ENCODE measurements at regions not wholly inside any gene's neighbourhood (a gene's known extent, or its start where the extent isn't known, plus 50 kb on each side); places are given as distances from the start of the nearest gene placed in this dataset.

DNA sequence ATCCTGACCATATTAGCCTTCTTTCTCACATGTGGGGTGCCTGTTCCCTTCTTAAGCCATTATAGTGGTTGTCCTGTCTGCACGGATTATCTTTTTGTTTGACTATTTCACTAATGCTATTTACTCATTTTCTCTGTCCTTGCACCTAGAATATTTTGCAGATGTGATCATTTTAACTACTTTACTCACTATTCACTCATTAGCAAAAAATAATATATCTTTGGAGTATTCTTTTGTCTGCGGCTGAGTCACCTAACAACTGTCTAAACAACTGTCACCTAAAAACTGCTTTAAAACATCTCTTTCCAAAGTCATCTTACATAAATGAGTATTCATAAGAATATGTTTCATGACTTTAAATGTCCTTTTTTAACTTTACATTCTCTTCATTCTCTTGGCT, 87.4 kb downstream of the KCNJ2 start:
- Histone ChIP-seq H3K36me3 (ENCODE audit: control insufficient read depth, insufficient read depth, low read length) (no peaks in the 10 kb centered on the region), H3K4me3 (ENCODE audit: insufficient read depth, low read depth, low read length, poor library complexity, severe bottlenecking) (no peak overlapping the region), H3K4me1 (ENCODE audit: control insufficient read depth, insufficient read depth, low read length, poor library complexity, severe bottlenecking) (no peaks in the 10 kb centered on the region), H3K27ac (ENCODE audit: insufficient read depth, low read length, poor library complexity, severe bottlenecking) (no peak overlapping the region), H3K27me3 (replicated peaks; ENCODE audit: control insufficient read depth, insufficient read depth, low read length, poor library complexity, severe bottlenecking) (no peaks in the 10 kb centered on the region), H3K9me3 (ENCODE audit: control insufficient read depth, low read length) (no peaks in the 10 kb centered on the region)
- no peak for DNase-seq

DNA sequence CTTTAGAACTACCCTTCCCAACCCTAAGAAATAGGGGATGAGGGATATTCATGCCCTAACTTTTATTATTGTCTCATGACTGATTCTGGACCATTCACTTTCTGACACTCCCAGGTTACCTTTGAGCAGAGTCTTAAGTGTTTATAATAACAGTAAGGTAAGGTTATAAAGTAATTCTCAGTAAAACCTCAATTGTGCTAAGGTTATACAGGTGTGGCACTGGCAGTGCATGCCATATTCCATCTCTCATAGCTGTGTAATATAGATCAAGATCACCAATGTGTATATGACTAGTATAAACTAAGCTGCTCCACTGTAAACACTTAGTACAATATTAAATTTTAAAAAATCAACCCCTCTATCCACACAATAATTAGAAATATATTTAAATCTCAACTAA, 89.1 kb downstream of the KCNJ2 start:
- no peaks in the 10 kb centered on the region for H3K9me3 ChIP-seq (ENCODE audit: control insufficient read depth, low read length)
- H3K36me3 ChIP-seq (ENCODE audit: control insufficient read depth, insufficient read depth, low read length): no peaks in the 10 kb centered on the region
- H3K4me1 ChIP-seq (ENCODE audit: control insufficient read depth, insufficient read depth, low read length, poor library complexity, severe bottlenecking): no peaks in the 10 kb centered on the region
- H3K4me3 ChIP-seq (ENCODE audit: insufficient read depth, low read depth, low read length, poor library complexity, severe bottlenecking): no peak overlapping the region
- no peak overlapping the region for H3K27ac ChIP-seq (ENCODE audit: insufficient read depth, low read length, poor library complexity, severe bottlenecking)
- no peaks in the 10 kb centered on the region for H3K27me3 ChIP-seq (replicated peaks; ENCODE audit: control insufficient read depth, insufficient read depth, low read length, poor library complexity, severe bottlenecking)
- DNase-seq: no peak

DNA sequence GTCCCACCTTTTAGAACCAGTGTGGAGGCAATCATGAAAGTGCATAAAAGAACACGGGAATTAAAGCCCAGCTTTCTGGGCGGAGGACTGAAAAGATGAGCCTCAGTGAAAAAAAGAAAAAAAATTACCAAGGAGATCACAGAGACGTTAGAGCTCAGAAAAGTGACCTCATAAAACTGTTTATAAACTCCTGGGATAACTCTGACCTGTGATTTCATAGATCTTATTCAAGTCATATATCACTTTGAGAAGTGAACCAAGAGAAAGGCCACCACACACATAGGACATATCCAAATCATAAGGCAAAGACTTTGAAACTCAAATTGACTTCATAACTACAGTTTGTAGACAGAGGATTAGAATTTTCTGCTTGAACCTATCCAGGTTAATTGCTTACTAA, 90.1 kb downstream of the KCNJ2 start:
- no peak for DNase-seq
- H3K4me1 ChIP-seq (ENCODE audit: control insufficient read depth, insufficient read depth, low read length, poor library complexity, severe bottlenecking): no peaks in the 10 kb centered on the region
- H3K4me3 ChIP-seq (ENCODE audit: insufficient read depth, low read depth, low read length, poor library complexity, severe bottlenecking): no peak overlapping the region
- no peaks in the 10 kb centered on the region for H3K36me3 ChIP-seq (ENCODE audit: control insufficient read depth, insufficient read depth, low read length)
- no peaks in the 10 kb centered on the region for H3K27me3 ChIP-seq (replicated peaks; ENCODE audit: control insufficient read depth, insufficient read depth, low read length, poor library complexity, severe bottlenecking)
- H3K9me3 ChIP-seq (ENCODE audit: control insufficient read depth, low read length): no peaks in the 10 kb centered on the region
- no peak overlapping the region for H3K27ac ChIP-seq (ENCODE audit: insufficient read depth, low read length, poor library complexity, severe bottlenecking)

DNA sequence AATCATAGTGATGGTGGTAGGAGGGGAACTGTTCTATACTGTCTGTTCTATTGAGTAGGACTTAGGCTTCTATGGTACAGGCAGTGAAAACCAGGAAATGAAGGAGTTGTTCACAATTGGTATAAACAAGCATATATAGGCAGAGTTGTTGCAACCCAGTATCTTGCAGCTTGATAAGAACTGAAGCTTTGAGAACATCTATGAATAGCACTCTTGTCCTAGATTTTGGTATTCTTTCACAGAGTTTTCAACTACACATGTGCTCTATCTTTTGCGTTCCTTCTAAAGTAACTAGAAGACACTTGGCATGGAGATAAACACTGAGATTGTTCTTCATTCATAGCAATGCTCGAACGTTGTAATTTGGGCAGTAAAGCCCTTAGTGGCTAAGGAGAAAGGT, 91.8 kb downstream of the KCNJ2 start:
- Histone ChIP-seq H3K27me3 (replicated peaks; ENCODE audit: control insufficient read depth, insufficient read depth, low read length, poor library complexity, severe bottlenecking) (no peaks in the 10 kb centered on the region), H3K9me3 (ENCODE audit: control insufficient read depth, low read length) (no peaks in the 10 kb centered on the region), H3K4me3 (ENCODE audit: insufficient read depth, low read depth, low read length, poor library complexity, severe bottlenecking) (no peak overlapping the region), H3K4me1 (ENCODE audit: control insufficient read depth, insufficient read depth, low read length, poor library complexity, severe bottlenecking) (no peaks in the 10 kb centered on the region), H3K36me3 (ENCODE audit: control insufficient read depth, insufficient read depth, low read length) (no peaks in the 10 kb centered on the region), H3K27ac (ENCODE audit: insufficient read depth, low read length, poor library complexity, severe bottlenecking) (no peak overlapping the region)
- no peak for DNase-seq

DNA sequence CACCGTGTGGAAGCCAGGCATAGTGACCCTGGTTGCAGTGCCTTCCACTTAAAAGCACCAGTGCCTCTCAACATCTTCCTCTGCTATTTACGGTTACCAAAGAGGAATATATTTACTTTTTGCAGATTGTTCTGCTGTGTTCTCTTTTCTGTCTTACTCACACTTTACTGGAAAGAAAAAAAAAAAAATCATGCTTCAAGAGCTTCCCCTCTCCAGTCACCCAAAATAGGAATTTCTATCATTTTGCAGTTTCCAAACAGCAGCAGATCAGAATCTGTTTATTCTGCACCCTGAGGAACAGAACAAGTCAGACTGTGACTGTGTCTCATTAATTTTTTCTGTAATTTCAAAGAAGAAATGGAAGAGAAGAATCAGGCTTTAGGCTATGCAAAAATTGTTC, 96.1 kb downstream of the KCNJ2 start:
- no peak for DNase-seq
- Histone ChIP-seq H3K27ac (ENCODE audit: insufficient read depth, low read length, poor library complexity, severe bottlenecking) (no peak overlapping the region), H3K36me3 (ENCODE audit: control insufficient read depth, insufficient read depth, low read length) (no peaks in the 10 kb centered on the region), H3K4me3 (ENCODE audit: insufficient read depth, low read depth, low read length, poor library complexity, severe bottlenecking) (no peak overlapping the region), H3K9me3 (ENCODE audit: control insufficient read depth, low read length) (no peaks in the 10 kb centered on the region), H3K27me3 (replicated peaks; ENCODE audit: control insufficient read depth, insufficient read depth, low read length, poor library complexity, severe bottlenecking) (no peaks in the 10 kb centered on the region), H3K4me1 (ENCODE audit: control insufficient read depth, insufficient read depth, low read length, poor library complexity, severe bottlenecking) (no peaks in the 10 kb centered on the region)

DNA sequence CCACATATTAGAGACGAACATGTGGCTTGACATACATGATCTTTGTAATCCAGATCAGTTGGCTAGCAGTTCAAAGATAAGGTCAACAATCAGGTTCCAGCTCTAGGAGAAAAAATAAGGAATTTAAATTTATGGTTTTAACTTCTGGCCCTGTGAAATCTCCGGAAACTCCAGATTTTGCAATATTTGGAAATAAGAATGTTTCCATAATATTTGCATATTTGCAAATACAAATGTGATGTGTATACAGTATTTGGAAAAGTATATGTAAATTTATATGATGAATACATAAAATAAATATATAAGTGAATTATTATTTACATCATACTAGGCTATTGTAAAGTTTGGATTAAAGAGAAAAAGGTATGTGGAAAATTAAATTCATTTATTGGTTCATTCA, 97.1 kb downstream of the KCNJ2 start:
- Histone ChIP-seq H3K27me3 (replicated peaks; ENCODE audit: control insufficient read depth, insufficient read depth, low read length, poor library complexity, severe bottlenecking) (no peaks in the 10 kb centered on the region), H3K9me3 (ENCODE audit: control insufficient read depth, low read length) (no peaks in the 10 kb centered on the region), H3K4me1 (ENCODE audit: control insufficient read depth, insufficient read depth, low read length, poor library complexity, severe bottlenecking) (no peaks in the 10 kb centered on the region), H3K36me3 (ENCODE audit: control insufficient read depth, insufficient read depth, low read length) (no peaks in the 10 kb centered on the region), H3K27ac (ENCODE audit: insufficient read depth, low read length, poor library complexity, severe bottlenecking) (no peak overlapping the region), H3K4me3 (ENCODE audit: insufficient read depth, low read depth, low read length, poor library complexity, severe bottlenecking) (no peak overlapping the region)
- DNase-seq: no peak

DNA sequence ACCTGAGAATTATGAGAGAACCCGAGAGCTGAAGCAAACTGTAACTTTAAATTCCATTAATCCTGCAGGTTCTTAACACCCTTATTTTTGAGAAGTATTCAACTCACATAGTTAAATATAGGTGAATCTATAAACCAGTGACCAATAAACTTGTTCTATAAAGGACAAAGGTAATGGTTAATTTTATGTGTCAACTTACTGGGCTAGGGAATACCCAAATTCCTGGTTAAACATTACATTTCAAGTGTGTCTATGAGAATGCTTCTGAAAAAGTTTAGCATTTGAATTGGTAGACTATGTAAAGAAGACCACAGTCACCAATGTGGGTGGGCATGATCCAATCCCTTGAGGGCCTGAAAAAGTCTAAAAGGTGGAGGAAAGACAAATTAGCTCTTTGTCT, 99.1 kb downstream of the KCNJ2 start:
- H3K4me3 ChIP-seq (ENCODE audit: insufficient read depth, low read depth, low read length, poor library complexity, severe bottlenecking): no peak overlapping the region
- no peak overlapping the region for H3K27ac ChIP-seq (ENCODE audit: insufficient read depth, low read length, poor library complexity, severe bottlenecking)
- H3K4me1 ChIP-seq (ENCODE audit: control insufficient read depth, insufficient read depth, low read length, poor library complexity, severe bottlenecking): no peaks in the 10 kb centered on the region
- H3K9me3 ChIP-seq (ENCODE audit: control insufficient read depth, low read length): no peaks in the 10 kb centered on the region
- DNase-seq: no peak
- no peaks in the 10 kb centered on the region for H3K36me3 ChIP-seq (ENCODE audit: control insufficient read depth, insufficient read depth, low read length)
- H3K27me3 ChIP-seq (replicated peaks; ENCODE audit: control insufficient read depth, insufficient read depth, low read length, poor library complexity, severe bottlenecking): no peaks in the 10 kb centered on the region

DNA sequence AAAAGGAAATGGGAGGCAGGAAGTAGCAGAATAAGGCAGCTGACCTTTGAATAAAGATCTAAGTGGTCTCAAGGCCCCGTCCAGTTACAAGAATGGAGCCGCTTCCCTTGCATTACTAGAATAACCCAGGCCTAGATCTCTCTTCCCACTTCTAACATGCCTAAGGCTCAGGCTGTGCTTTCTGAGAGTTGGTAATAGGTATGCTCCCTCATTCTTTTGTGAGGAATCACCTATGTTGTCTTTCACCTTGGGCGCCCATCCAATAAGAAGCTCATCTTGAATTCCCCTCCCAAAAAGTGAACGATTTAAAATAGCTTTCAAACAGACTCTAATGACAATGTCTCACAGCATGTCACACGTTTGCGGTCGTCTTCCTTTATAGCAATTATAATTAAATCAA, 101.2 kb downstream of the KCNJ2 start:
- Histone ChIP-seq H3K27me3 (replicated peaks; ENCODE audit: control insufficient read depth, insufficient read depth, low read length, poor library complexity, severe bottlenecking) (no peaks in the 10 kb centered on the region), H3K27ac (ENCODE audit: insufficient read depth, low read length, poor library complexity, severe bottlenecking) (no peak overlapping the region), H3K4me3 (ENCODE audit: insufficient read depth, low read depth, low read length, poor library complexity, severe bottlenecking) (no peak overlapping the region), H3K36me3 (ENCODE audit: control insufficient read depth, insufficient read depth, low read length) (no peaks in the 10 kb centered on the region), H3K9me3 (ENCODE audit: control insufficient read depth, low read length) (no peaks in the 10 kb centered on the region), H3K4me1 (ENCODE audit: control insufficient read depth, insufficient read depth, low read length, poor library complexity, severe bottlenecking) (no peaks in the 10 kb centered on the region)
- DNase-seq: no peak

DNA sequence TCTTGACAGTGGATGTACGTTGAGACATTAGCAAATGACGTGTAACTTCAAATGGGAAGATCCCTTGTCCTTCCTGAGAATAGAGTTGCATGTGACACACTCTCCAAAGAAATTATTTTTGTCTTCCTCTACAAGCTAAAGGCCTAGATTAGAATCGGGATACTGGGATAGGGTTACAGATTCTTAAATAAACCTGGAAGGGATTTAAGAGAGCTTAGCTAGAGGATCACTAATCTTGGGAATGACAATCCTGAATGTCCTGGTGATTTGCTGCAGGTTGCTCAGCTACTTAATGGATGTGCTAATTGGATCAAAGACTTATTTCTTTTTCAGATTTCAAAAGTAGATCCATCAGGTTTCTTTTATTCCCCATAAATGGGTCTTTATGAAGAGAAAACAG, 101.9 kb downstream of the KCNJ2 start:
- Histone ChIP-seq H3K9me3 (ENCODE audit: control insufficient read depth, low read length) (no peaks in the 10 kb centered on the region), H3K27me3 (replicated peaks; ENCODE audit: control insufficient read depth, insufficient read depth, low read length, poor library complexity, severe bottlenecking) (no peaks in the 10 kb centered on the region), H3K36me3 (ENCODE audit: control insufficient read depth, insufficient read depth, low read length) (no peaks in the 10 kb centered on the region), H3K4me3 (ENCODE audit: insufficient read depth, low read depth, low read length, poor library complexity, severe bottlenecking) (no peak overlapping the region), H3K4me1 (ENCODE audit: control insufficient read depth, insufficient read depth, low read length, poor library complexity, severe bottlenecking) (no peaks in the 10 kb centered on the region), H3K27ac (ENCODE audit: insufficient read depth, low read length, poor library complexity, severe bottlenecking) (no peak overlapping the region)
- DNase-seq: no peak

DNA sequence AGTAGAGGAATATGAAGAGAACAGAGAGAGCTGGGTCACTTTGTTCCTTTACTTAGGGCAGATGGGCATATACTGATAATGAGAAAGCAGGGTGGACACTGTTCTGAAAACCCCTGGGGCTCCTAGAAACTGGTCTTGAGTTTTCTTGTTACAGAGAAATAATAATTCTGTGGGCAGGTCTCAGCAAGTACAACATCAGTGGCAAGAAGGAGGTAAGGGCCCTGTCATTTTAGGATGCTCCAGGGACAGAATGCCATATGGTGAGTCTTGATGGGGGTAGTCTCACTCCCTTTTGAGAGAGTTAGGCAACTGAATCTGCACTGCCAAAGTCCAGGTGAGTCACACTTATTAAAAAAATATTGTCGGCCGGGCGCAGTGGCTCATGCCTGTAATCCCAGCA, 102.3 kb downstream of the KCNJ2 start:
- H3K4me1 ChIP-seq (ENCODE audit: control insufficient read depth, insufficient read depth, low read length, poor library complexity, severe bottlenecking): no peaks in the 10 kb centered on the region
- no peaks in the 10 kb centered on the region for H3K27me3 ChIP-seq (replicated peaks; ENCODE audit: control insufficient read depth, insufficient read depth, low read length, poor library complexity, severe bottlenecking)
- H3K4me3 ChIP-seq (ENCODE audit: insufficient read depth, low read depth, low read length, poor library complexity, severe bottlenecking): no peak overlapping the region
- DNase-seq: no peak
- no peaks in the 10 kb centered on the region for H3K36me3 ChIP-seq (ENCODE audit: control insufficient read depth, insufficient read depth, low read length)
- H3K9me3 ChIP-seq (ENCODE audit: control insufficient read depth, low read length): no peaks in the 10 kb centered on the region
- no peak overlapping the region for H3K27ac ChIP-seq (ENCODE audit: insufficient read depth, low read length, poor library complexity, severe bottlenecking)

DNA sequence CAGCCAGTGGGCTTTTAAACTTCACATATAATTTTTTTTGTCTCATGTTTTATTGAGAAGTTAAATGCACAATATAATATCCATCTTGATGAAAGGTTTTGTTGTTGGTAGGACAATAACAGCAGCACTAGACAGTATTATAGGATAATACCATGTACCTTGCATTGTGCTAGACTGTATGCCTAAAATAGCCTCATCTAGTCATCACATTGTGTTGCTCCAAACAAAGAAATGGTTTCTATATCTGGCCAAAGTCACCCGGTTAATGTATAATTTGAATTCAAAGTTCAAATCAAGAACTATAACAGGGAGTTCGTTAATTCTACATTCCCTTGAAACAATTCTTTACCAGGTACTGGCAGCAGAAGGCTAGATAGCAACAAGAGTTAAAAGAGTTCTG, 104.9 kb downstream of the KCNJ2 start:
- Histone ChIP-seq H3K9me3 (ENCODE audit: control insufficient read depth, low read length) (no peaks in the 10 kb centered on the region), H3K27me3 (replicated peaks; ENCODE audit: control insufficient read depth, insufficient read depth, low read length, poor library complexity, severe bottlenecking) (no peaks in the 10 kb centered on the region)
- DNase-seq: no peak

More for the DNA sequence above, 104.9 kb downstream of the KCNJ2 start:
- Histone ChIP-seq H3K4me1 (ENCODE audit: control insufficient read depth, insufficient read depth, low read length, poor library complexity, severe bottlenecking) (no peaks in the 10 kb centered on the region), H3K36me3 (ENCODE audit: control insufficient read depth, insufficient read depth, low read length) (no peaks in the 10 kb centered on the region), H3K27ac (ENCODE audit: insufficient read depth, low read length, poor library complexity, severe bottlenecking) (no peak overlapping the region), H3K4me3 (ENCODE audit: insufficient read depth, low read depth, low read length, poor library complexity, severe bottlenecking) (no peak overlapping the region)
